Neuronal stem cell (in vitro differentiated cells): ENCODE measurements at regions not wholly inside any gene's neighbourhood (a gene's known extent, or its start where the extent isn't known, plus 50 kb on each side); places are given as distances from the start of the nearest gene placed in this dataset.

ENCODE experiments used
- DNase-seq: peaks from one replicate; pipeline ENCODE4 v3.0.0-alpha.2; 2013; ENCODE audit warnings: low spot score
- H2AFZ ChIP-seq: one replicate; pipeline ENCODE4 v1.6.1; 2013; ENCODE audit warnings: mild to moderate bottlenecking, low read length, inconsistent platforms
- H2AK5ac ChIP-seq: 2 replicates; pipeline ENCODE4 v1.6.1; 2013; ENCODE audit warnings: low read depth, mild to moderate bottlenecking, inconsistent platforms, low read length, moderate library complexity, mixed read lengths
- H2BK120ac ChIP-seq: 2 replicates; pipeline ENCODE4 v1.6.1; 2013; ENCODE audit warnings: low read depth, mild to moderate bottlenecking, inconsistent platforms, low read length, moderate library complexity, mixed read lengths
- H2BK12ac ChIP-seq: one replicate; pipeline ENCODE4 v1.6.1; 2013; ENCODE audit warnings: low read length, inconsistent platforms
- H2BK15ac ChIP-seq: 2 replicates; pipeline ENCODE4 v1.6.1; 2013; ENCODE audit warnings: mild to moderate bottlenecking, low read length, inconsistent platforms, mixed read lengths
- H2BK5ac ChIP-seq: one replicate; pipeline ENCODE4 v1.6.1; 2013; ENCODE audit warnings: inconsistent platforms, mild to moderate bottlenecking, low read length, moderate library complexity
- H3K14ac ChIP-seq: one replicate; pipeline ENCODE4 v1.6.1; 2013; ENCODE audit warnings: low read length, inconsistent platforms
- H3K18ac ChIP-seq: 2 replicates; pipeline ENCODE4 v1.6.1; 2013; ENCODE audit warnings: low read length, inconsistent platforms
- H3K23ac ChIP-seq: 2 replicates; pipeline ENCODE4 v1.6.1; 2013; ENCODE audit warnings: low read depth, mild to moderate bottlenecking, mixed read lengths, low read length, inconsistent platforms; ENCODE audit not compliant: poor library complexity
- H3K27ac ChIP-seq: replicated peaks from 3 replicates; pipeline ENCODE4 v1.5.1; 2013; ENCODE audit warnings: low read length, inconsistent platforms
- H3K27me3 ChIP-seq, 3 experiments: 2 replicates each; pipeline ENCODE4 v1.6.1; 2013; ENCODE audit warnings: low read length in 3 of 3, mild to moderate bottlenecking in 2 of 3, inconsistent platforms in 1 of 3, low read depth in 1 of 3, mixed read lengths in 1 of 3, moderate library complexity in 1 of 3; ENCODE audit not compliant: control insufficient read depth in 3 of 3, insufficient read depth in 3 of 3
- H3K36me3 ChIP-seq, 2 donors: replicated peaks in 1 of 2; 2 replicates each; pipeline ENCODE4 v1.6.1; 2013; ENCODE audit warnings: low read length in 2 of 2; ENCODE audit not compliant: control insufficient read depth in 2 of 2, insufficient read depth in 2 of 2
- H3K4ac ChIP-seq: 2 replicates; pipeline ENCODE4 v1.6.1; 2013; ENCODE audit warnings: inconsistent platforms, mild to moderate bottlenecking, low read length, moderate library complexity
- H3K4me1 ChIP-seq, 2 donors: 1 replicate in 1 of 2; 2 replicates in 1 of 2; pipeline ENCODE4 v1.6.1; 2013; ENCODE audit warnings: low read length in 2 of 2, low read depth in 1 of 2; ENCODE audit not compliant: control insufficient read depth in 2 of 2, insufficient read depth in 1 of 2
- H3K4me2 ChIP-seq: one replicate; pipeline ENCODE4 v1.6.1; 2013; ENCODE audit warnings: mild to moderate bottlenecking, low read length, inconsistent platforms; ENCODE audit not compliant: insufficient read depth, poor library complexity, severe bottlenecking
- H3K4me3 ChIP-seq, 2 donors: 2 replicates each; pipeline ENCODE4 v1.5.1; 2013; ENCODE audit warnings: low read length in 2 of 2, mild to moderate bottlenecking in 2 of 2, inconsistent platforms in 1 of 2, moderate library complexity in 1 of 2
- H3K79me1 ChIP-seq: one replicate; pipeline ENCODE4 v1.6.1; 2013; ENCODE audit warnings: low read depth, mild to moderate bottlenecking, inconsistent platforms, low read length, moderate library complexity
- H3K9ac ChIP-seq: one replicate; pipeline ENCODE4 v1.6.1; 2013; ENCODE audit warnings: mild to moderate bottlenecking, low read depth, low read length, inconsistent platforms; ENCODE audit not compliant: poor library complexity
- H3K9me3 ChIP-seq, 2 donors: replicated peaks in 1 of 2; 2 replicates each; pipeline versions ENCODE3 to v1.6.1; 2013; ENCODE audit warnings: low read length in 2 of 2, mild to moderate bottlenecking in 2 of 2, inconsistent platforms in 1 of 2, low read depth in 1 of 2, mixed read lengths in 1 of 2, moderate library complexity in 1 of 2; ENCODE audit not compliant: control insufficient read depth in 2 of 2, insufficient read depth in 1 of 2
- H4K8ac ChIP-seq: one replicate; pipeline ENCODE4 v1.6.1; 2013; ENCODE audit warnings: low read depth, mild to moderate bottlenecking, inconsistent platforms, low read length, moderate library complexity
- H4K91ac ChIP-seq: one replicate; pipeline ENCODE4 v1.6.1; 2013; ENCODE audit warnings: low read length, low read depth, mild to moderate bottlenecking, inconsistent platforms; ENCODE audit not compliant: poor library complexity
- WGBS, 2 donors: extraction: QIAGEN DNeasy Blood & Tissue Kit; methylation state at CpG; one replicate each; pipeline ENCODE4 v1.1.7; 2013; ENCODE audit warnings: missing lambda C conversion rate in 2 of 2, mixed read lengths in 1 of 2; ENCODE audit not compliant: insufficient read length in 2 of 2, insufficient replicate concordance in 1 of 2; ENCODE audit errors: extremely low coverage in 2 of 2; 5-methylcytosine and 5-hydroxymethylcytosine counted together

GRCh38 chr13:85709072-85709471 is 90.1 kb downstream of the SLITRK6 start:
- Histone ChIP-seq H2AFZ (no peak overlapping the region), H3K27me3 (no peaks in the 10 kb centered on the region), H3K79me1 (no peaks in the 10 kb centered on the region), H3K4me1 (no peaks in the 10 kb centered on the region), H3K4me2 (no peak overlapping the region), H2BK15ac (no peak overlapping the region), H3K27ac (no peak overlapping the region), H4K8ac (no peak overlapping the region), H3K9ac (no peak overlapping the region), H3K9me3 (no peaks in the 10 kb centered on the region), H2BK5ac (no peak overlapping the region), H3K14ac (no peak overlapping the region), H3K4ac (no peak overlapping the region), H4K91ac (no peak overlapping the region), H2BK12ac (no peak overlapping the region), H3K4me3 (no peak overlapping the region), H3K18ac (no peak overlapping the region), H2BK120ac (no peak overlapping the region), H3K23ac (no peak overlapping the region), H2AK5ac (no peak overlapping the region), H3K36me3 (no peaks in the 10 kb centered on the region)
- WGBS, 2 donors = no CpG with 5 or more reads among the region's 2 CpGs
- no peak for DNase-seq

- H3K23ac ChIP-seq = no peak overlapping the region
- no peak overlapping the region for H2BK12ac ChIP-seq
- no peaks in the 10 kb centered on the region for H3K9me3 ChIP-seq
- WGBS, 2 donors = no CpG with 5 or more reads among the region's 4 CpGs
- H4K91ac ChIP-seq = no peak overlapping the region
- no peaks in the 10 kb centered on the region for H3K79me1 ChIP-seq
- H4K8ac ChIP-seq = no peak overlapping the region
- DNase-seq = no peak
- no peaks in the 10 kb centered on the region for H3K4me1 ChIP-seq
- no peak overlapping the region for H3K4me2 ChIP-seq
- H3K4me3 ChIP-seq = no peak overlapping the region
- H3K4ac ChIP-seq = no peak overlapping the region
- no peak overlapping the region for H2BK5ac ChIP-seq
- H2AK5ac ChIP-seq = no peak overlapping the region
- H3K27ac ChIP-seq = no peak overlapping the region
- no peak overlapping the region for H2AFZ ChIP-seq
- H3K27me3 ChIP-seq = no peaks in the 10 kb centered on the region
- no peak overlapping the region for H3K9ac ChIP-seq
- H3K18ac ChIP-seq = no peak overlapping the region
- no peak overlapping the region for H2BK15ac ChIP-seq
- H3K36me3 ChIP-seq = no peaks in the 10 kb centered on the region
- no peak overlapping the region for H3K14ac ChIP-seq
- H2BK120ac ChIP-seq = no peak overlapping the region
These were observed 98.3 kb downstream of the SLITRK6 start for GRCh38 chr13:85700906-85701305.

GRCh38 chr13:85698256-85698655 is 101.0 kb downstream of the SLITRK6 start:
- Histone ChIP-seq H4K8ac (no peak overlapping the region), H2BK120ac (no peak overlapping the region), H2BK12ac (no peak overlapping the region), H2AFZ (no peak overlapping the region), H3K36me3 (no peaks in the 10 kb centered on the region), H3K14ac (no peak overlapping the region), H2BK5ac (no peak overlapping the region), H3K18ac (no peak overlapping the region), H3K9me3 (no peaks in the 10 kb centered on the region), H3K79me1 (no peaks in the 10 kb centered on the region), H3K9ac (no peak overlapping the region), H3K4ac (no peak overlapping the region), H2BK15ac (no peak overlapping the region), H3K4me3 (no peak overlapping the region), H4K91ac (no peak overlapping the region), H3K4me2 (no peak overlapping the region), H3K27me3 (no peaks in the 10 kb centered on the region), H3K23ac (no peak overlapping the region), H2AK5ac (no peak overlapping the region), H3K27ac (no peak overlapping the region), H3K4me1 (no peaks in the 10 kb centered on the region)
- whole genome bisulfite sequencing, 2 donors = 100% methylated on average over 2 of the region's 4 CpGs; no CpG with 5 or more reads in 1 of the 2 donors
- no peak for DNase-seq

- Histone ChIP-seq H4K91ac (no peak overlapping the region), H2BK120ac (no peak overlapping the region), H3K4me2 (no peak overlapping the region), H2AFZ (no peak overlapping the region), H2BK12ac (no peak overlapping the region), H3K4me1 (no peaks in the 10 kb centered on the region), H3K4ac (no peak overlapping the region), H3K36me3 (no peaks in the 10 kb centered on the region), H3K4me3 (no peak overlapping the region), H2AK5ac (no peak overlapping the region), H4K8ac (no peak overlapping the region), H3K27ac (no peak overlapping the region), H2BK5ac (no peak overlapping the region), H2BK15ac (no peak overlapping the region), H3K9ac (no peak overlapping the region), H3K23ac (no peak overlapping the region), H3K27me3 (no peaks in the 10 kb centered on the region), H3K14ac (no peak overlapping the region), H3K9me3 (no peaks in the 10 kb centered on the region), H3K79me1 (no peaks in the 10 kb centered on the region), H3K18ac (no peak overlapping the region)
- DNase-seq = no peak
- no CpG with 5 or more reads among the region's 4 CpGs for WGBS, 2 donors
These were observed 104.2 kb downstream of the SLITRK6 start for GRCh38 chr13:85694992-85695391.
